DND-41 (cell line): ENCODE measurements at regions not wholly inside any gene's neighbourhood (a gene's known extent, or its start where the extent isn't known, plus 50 kb on each side); places are given as distances from the start of the nearest gene placed in this dataset.

Source experiments
- ATAC-seq: fragments of 200-7000 bp; cut with Tn5 transposase; 3 replicates; pipeline ENCODE4 v1.9.1; 2021; ENCODE audit warnings: low read depth; ENCODE audit not compliant: insufficient read depth
- DNase-seq: peaks from one replicate; pipeline ENCODE4 v3.0.0-alpha.2; 2020
- H2AFZ ChIP-seq: 2 replicates; pipeline ENCODE4 v1.6.0; 2012; ENCODE audit warnings: low read depth, low read length
- H3K27ac ChIP-seq: 2 replicates; pipeline ENCODE4 v1.5.1; 2012; ENCODE audit warnings: low read length, inconsistent platforms
- H3K27me3 ChIP-seq: fragments of 200-600 bp; sonication (generic); 2 replicates; pipeline ENCODE4 v1.6.0; 2012; ENCODE audit warnings: low read length, mild to moderate bottlenecking, inconsistent platforms; ENCODE audit not compliant: insufficient read depth, poor library complexity
- H3K36me3 ChIP-seq: 2 replicates; pipeline ENCODE4 v1.5.1; 2012; ENCODE audit warnings: low read length, inconsistent platforms; ENCODE audit not compliant: insufficient read depth
- H3K4me1 ChIP-seq: 2 replicates; pipeline ENCODE4 v1.5.1; 2012; ENCODE audit warnings: mild to moderate bottlenecking, low read length; ENCODE audit not compliant: insufficient read depth
- H3K4me2 ChIP-seq: 2 replicates; pipeline ENCODE4 v1.6.0; 2012; ENCODE audit warnings: mild to moderate bottlenecking, moderate library complexity, low read length, inconsistent platforms; ENCODE audit not compliant: insufficient read depth
- H3K4me3 ChIP-seq, 2 experiments: fragments of 200-600 bp in 1 of 2; shearing (Covaris generic) in 1 of 2; 2 replicates each; pipeline ENCODE4 v1.5.1; 2012 to 2016; ENCODE audit warnings: inconsistent platforms in 2 of 2, low read length in 2 of 2, mild to moderate bottlenecking in 2 of 2, low read depth in 1 of 2, moderate library complexity in 1 of 2
- H3K79me2 ChIP-seq: 2 replicates; pipeline ENCODE4 v1.6.0; 2012; ENCODE audit warnings: low read length, inconsistent platforms; ENCODE audit not compliant: insufficient read depth
- H3K9ac ChIP-seq: 2 replicates; pipeline ENCODE4 v1.6.0; 2012; ENCODE audit warnings: low read depth, mild to moderate bottlenecking, inconsistent platforms, low read length, moderate library complexity
- H3K9me3 ChIP-seq: 2 replicates; pipeline ENCODE4 v1.5.1; 2012; ENCODE audit warnings: low read length, moderate library complexity, mild to moderate bottlenecking, inconsistent platforms; ENCODE audit not compliant: insufficient read depth, severe bottlenecking
- H4K20me1 ChIP-seq: 2 replicates; pipeline ENCODE4 v1.6.0; 2012; ENCODE audit warnings: low read length; ENCODE audit not compliant: insufficient read depth
- EZH2 ChIP-seq: IDR thresholded peaks from 3 replicates; pipeline ENCODE4 v1.6.1; 2012; ENCODE audit warnings: borderline replicate concordance, low read depth, mild to moderate bottlenecking, moderate library complexity, low read length, inconsistent platforms; ENCODE audit not compliant: severe bottlenecking
- TF ChIP-seq, protein P1 (sequence below): IDR thresholded peaks from 2 replicates; pipeline ENCODE4 v1.5.1; 2012; ENCODE audit warnings: borderline replicate concordance, low read length, moderate library complexity, mild to moderate bottlenecking; ENCODE audit not compliant: poor library complexity, severe bottlenecking; ENCODE audit errors: extremely low read depth

GRCh38 chrX:147680251-147680650 lies 231.5 kb upstream of the FMR1 start:
- H3K27me3 ChIP-seq, result no peaks in the 10 kb centered on the region
- H3K4me1 ChIP-seq, result peaks cover 25% of the 10 kb centered on the region
- H4K20me1 ChIP-seq, result no peaks in the 10 kb centered on the region
- no peak overlapping the region for H3K27ac ChIP-seq
- no peak overlapping the region; the same call in 1 of the 2 replicates for H2AFZ ChIP-seq
- no peak for ATAC-seq
- no peaks in the 10 kb centered on the region for H3K36me3 ChIP-seq
- no peak for DNase-seq
- no peak overlapping the region for H3K4me3 ChIP-seq
- H3K79me2 ChIP-seq, result no peaks in the 10 kb centered on the region
- no peak for TF ChIP-seq EZH2
- TF ChIP-seq, protein P1, sequence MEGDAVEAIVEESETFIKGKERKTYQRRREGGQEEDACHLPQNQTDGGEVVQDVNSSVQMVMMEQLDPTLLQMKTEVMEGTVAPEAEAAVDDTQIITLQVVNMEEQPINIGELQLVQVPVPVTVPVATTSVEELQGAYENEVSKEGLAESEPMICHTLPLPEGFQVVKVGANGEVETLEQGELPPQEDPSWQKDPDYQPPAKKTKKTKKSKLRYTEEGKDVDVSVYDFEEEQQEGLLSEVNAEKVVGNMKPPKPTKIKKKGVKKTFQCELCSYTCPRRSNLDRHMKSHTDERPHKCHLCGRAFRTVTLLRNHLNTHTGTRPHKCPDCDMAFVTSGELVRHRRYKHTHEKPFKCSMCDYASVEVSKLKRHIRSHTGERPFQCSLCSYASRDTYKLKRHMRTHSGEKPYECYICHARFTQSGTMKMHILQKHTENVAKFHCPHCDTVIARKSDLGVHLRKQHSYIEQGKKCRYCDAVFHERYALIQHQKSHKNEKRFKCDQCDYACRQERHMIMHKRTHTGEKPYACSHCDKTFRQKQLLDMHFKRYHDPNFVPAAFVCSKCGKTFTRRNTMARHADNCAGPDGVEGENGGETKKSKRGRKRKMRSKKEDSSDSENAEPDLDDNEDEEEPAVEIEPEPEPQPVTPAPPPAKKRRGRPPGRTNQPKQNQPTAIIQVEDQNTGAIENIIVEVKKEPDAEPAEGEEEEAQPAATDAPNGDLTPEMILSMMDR, result no peak
- H3K9ac ChIP-seq, result no peak overlapping the region
- no peak overlapping the region for H3K4me2 ChIP-seq
- no peaks in the 10 kb centered on the region for H3K9me3 ChIP-seq

GRCh38 chrX:147693511-147693910 lies 218.2 kb upstream of the FMR1 start:
- no peaks in the 10 kb centered on the region for H3K79me2 ChIP-seq
- H3K4me1 ChIP-seq, result no peaks in the 10 kb centered on the region; the same call in 1 of the 2 replicates
- no peak overlapping the region for H3K27ac ChIP-seq
- no peak overlapping the region for H3K9ac ChIP-seq
- DNase-seq (no peak), ATAC-seq (no peak)
- no peak for TF ChIP-seq EZH2
- TF ChIP-seq, protein P1, result no peak
- no peaks in the 10 kb centered on the region for H4K20me1 ChIP-seq
- no peak overlapping the region for H2AFZ ChIP-seq
- no peaks in the 10 kb centered on the region for H3K36me3 ChIP-seq
- H3K27me3 ChIP-seq, result no peaks in the 10 kb centered on the region
- H3K4me2 ChIP-seq, result no peak overlapping the region
- peaks cover 4% of the 10 kb centered on the region for H3K9me3 ChIP-seq
- H3K4me3 ChIP-seq, result no peak overlapping the region

- H3K4me1 ChIP-seq, result no peaks in the 10 kb centered on the region
- no peaks in the 10 kb centered on the region for H3K27me3 ChIP-seq
- H2AFZ ChIP-seq, result no peak overlapping the region
- no peak overlapping the region for H3K27ac ChIP-seq
- no peaks in the 10 kb centered on the region for H3K36me3 ChIP-seq
- H3K4me2 ChIP-seq, result no peak overlapping the region
- H3K4me3 ChIP-seq, result no peak overlapping the region
- ATAC-seq (no peak), DNase-seq (no peak)
- H3K9me3 ChIP-seq, result no peaks in the 10 kb centered on the region
- H3K9ac ChIP-seq, result no peak overlapping the region
- no peaks in the 10 kb centered on the region for H3K79me2 ChIP-seq
- no peak for TF ChIP-seq EZH2
- TF ChIP-seq, protein P1, result no peak
- H4K20me1 ChIP-seq, result no peaks in the 10 kb centered on the region
These were observed 212.7 kb upstream of the FMR1 start for GRCh38 chrX:147699061-147699460.

- DNase-seq (peak; percentile 34), ATAC-seq (peak; percentile 93)
- no peak overlapping the region for H3K4me3 ChIP-seq
- H3K27me3 ChIP-seq, result no peaks in the 10 kb centered on the region
- no peaks in the 10 kb centered on the region for H3K79me2 ChIP-seq
- no peak overlapping the region for H3K4me2 ChIP-seq
- H4K20me1 ChIP-seq, result no peaks in the 10 kb centered on the region
- no peak for TF ChIP-seq EZH2
- TF ChIP-seq, protein P1, result no peak
- peak overlapping the region; percentile 68 for H3K27ac ChIP-seq
- peak overlapping the region; percentile 29; the same call in 1 of the 2 replicates for H3K9ac ChIP-seq
- H3K9me3 ChIP-seq, result no peaks in the 10 kb centered on the region
- peak overlapping the region; percentile 24 for H2AFZ ChIP-seq
- H3K36me3 ChIP-seq, result no peaks in the 10 kb centered on the region
- H3K4me1 ChIP-seq, result peaks cover 22% of the 10 kb centered on the region
These were observed 201.4 kb upstream of the FMR1 start for GRCh38 chrX:147710301-147710700.
